HCT116 (cell line): ENCODE measurements at regions not wholly inside any gene's neighbourhood (a gene's known extent, or its start where the extent isn't known, plus 50 kb on each side); places are given as distances from the start of the nearest gene placed in this dataset.

Source experiments
- ATAC-seq: fragments of 200-7000 bp; cut with Tn5 transposase; 2 replicates; pipeline ENCODE4 v1.9.1; 2020; ENCODE audit warnings: mild to moderate bottlenecking, moderate library complexity
- BruUV-seq: library from RNA; stranded (reverse); fragments of 400-500 nt; replicated peaks from 2 replicates; lab custom pipeline; 2021; lab: Mats Ljungman, UMichigan
- CTCF ChIA-PET: fragments of 300-600 bp; sonication (Branson Sonifier 250); formaldehyde crosslinking; loops from one replicate; lab custom pipeline; 2021; ENCODE audit warnings: antibody characterized with exemption; lab: Charles Lee
- POLR2A ChIA-PET: fragments of 300-600, 350-600 bp; sonication (Branson Sonifier 250); formaldehyde crosslinking; loops from one replicate; lab custom pipeline; 2021; ENCODE audit warnings: antibody characterized with exemption; lab: Charles Lee
- RAD21 ChIA-PET, 2 experiments: fragments of 300-600 bp; sonication (Branson Sonifier 250); formaldehyde crosslinking; loops; one replicate each; lab custom pipeline; 2023; ENCODE audit warnings: low total read pairs in 2 of 2; ENCODE audit not compliant: uncharacterized antibody in 2 of 2, unreplicated experiment in 2 of 2, low non-redundant PET in 1 of 2; lab: Charles Lee
- DNase-seq: peaks from one replicate; pipeline ENCODE4 v3.0.0-alpha.2; 2010; ENCODE audit warnings: low read depth, low spot score
- H2AFZ ChIP-seq: fragments of 200-600 bp; shearing (Covaris generic), sonication (generic); 2 replicates; pipeline ENCODE4 v1.6.1; 2017; ENCODE audit warnings: low read depth, mixed run types, mixed read lengths, antibody characterized with exemption, low read length; ENCODE audit not compliant: poor library complexity, severe bottlenecking
- H3K27ac ChIP-seq: 2 replicates; pipeline ENCODE4 v1.5.1; 2012; ENCODE audit warnings: low read depth, low read length
- H3K27me3 ChIP-seq: fragments of 200-600 bp; sonication (generic); 2 replicates; pipeline ENCODE4 v1.6.1; 2016; ENCODE audit warnings: mixed run types, low read length, mixed read lengths; ENCODE audit not compliant: insufficient read depth
- H3K36me3 ChIP-seq, 2 experiments: fragments of 200-500 bp in 1 of 2; fragments of 200-600 bp in 1 of 2; sonication (Bioruptor generic) in 1 of 2; sonication (generic) in 1 of 2; 2 replicates each; pipeline versions ENCODE4 v1.5.1 to v1.6.1; 2014 to 2016; ENCODE audit warnings: low read length in 2 of 2, inconsistent platforms in 1 of 2, mixed read lengths in 1 of 2, mixed run types in 1 of 2; ENCODE audit not compliant: insufficient read depth in 2 of 2, control insufficient read depth in 1 of 2
- H3K4me1 ChIP-seq, 2 experiments: fragments of 200-600 bp in 1 of 2; sonication (generic) in 1 of 2; 2 replicates each; pipeline versions ENCODE4 v1.5.1 to v1.6.1; 2012 to 2017; ENCODE audit warnings: low read length in 2 of 2, inconsistent platforms in 1 of 2, mild to moderate bottlenecking in 1 of 2, mixed read lengths in 1 of 2, mixed run types in 1 of 2, moderate library complexity in 1 of 2; ENCODE audit not compliant: insufficient read depth in 2 of 2, control insufficient read depth in 1 of 2
- H3K4me2 ChIP-seq: fragments of 200-600 bp; sonication (generic); 2 replicates; pipeline ENCODE4 v1.6.1; 2017; ENCODE audit warnings: mixed run types, low read length, mixed read lengths
- H3K4me3 ChIP-seq, 2 experiments: fragments of 200-600 bp in 1 of 2; sonication (generic) in 1 of 2; replicated peaks in 1 of 2; 2 replicates each; pipeline ENCODE4 v1.5.1; 2011 to 2016; ENCODE audit warnings: low read length in 2 of 2, control low read depth in 1 of 2, low read depth in 1 of 2, mild to moderate bottlenecking in 1 of 2, mixed read lengths in 1 of 2, mixed run types in 1 of 2
- H3K79me2 ChIP-seq: fragments of 200-600 bp; sonication (generic); 2 replicates; pipeline ENCODE4 v1.6.1; 2017; ENCODE audit warnings: mild to moderate bottlenecking, mixed run types, low read length, moderate library complexity, mixed read lengths; ENCODE audit not compliant: insufficient read depth
- H3K9ac ChIP-seq: fragments of 200-600 bp; sonication (generic); 2 replicates; pipeline ENCODE4 v1.6.1; 2016; ENCODE audit warnings: low read length, mixed read lengths
- H3K9me2 ChIP-seq: fragments of 200-600 bp; sonication (generic), shearing (Covaris generic); 2 replicates; pipeline ENCODE4 v1.6.1; 2017; ENCODE audit warnings: mixed run types, mild to moderate bottlenecking, moderate library complexity; ENCODE audit not compliant: insufficient read depth
- H3K9me3 ChIP-seq, 2 experiments: fragments of 200-500 bp in 1 of 2; fragments of 200-600 bp in 1 of 2; sonication (Bioruptor generic) in 1 of 2; sonication (generic) in 1 of 2; 2 replicates each; pipeline ENCODE4 v1.6.1; 2014 to 2017; ENCODE audit warnings: low read length in 2 of 2, mixed read lengths in 2 of 2, inconsistent platforms in 1 of 2, low read depth in 1 of 2, mild to moderate bottlenecking in 1 of 2, mixed run types in 1 of 2, moderate library complexity in 1 of 2; ENCODE audit not compliant: control insufficient read depth in 1 of 2, insufficient read depth in 1 of 2
- H4K20me1 ChIP-seq: fragments of 200-600 bp; sonication (generic), shearing (Covaris generic); 2 replicates; pipeline ENCODE4 v1.6.1; 2017; ENCODE audit warnings: mixed run types, mild to moderate bottlenecking, moderate library complexity; ENCODE audit not compliant: insufficient read depth
- CBX3 ChIP-seq: IDR thresholded peaks from 2 replicates; pipeline ENCODE4 v1.6.1; 2012; ENCODE audit warnings: low read depth
- CEBPB ChIP-seq: IDR thresholded peaks from 2 replicates; pipeline ENCODE4 v1.6.1; 2012; ENCODE audit warnings: low read depth
- ELF1 ChIP-seq: IDR thresholded peaks from 2 replicates; pipeline ENCODE4 v1.6.1; 2012; ENCODE audit warnings: low read depth, borderline replicate concordance
- EZH2 ChIP-seq: fragments of 200-600 bp; sonication (generic); IDR thresholded peaks from 2 replicates; pipeline ENCODE4 v1.6.1; 2017; ENCODE audit warnings: antibody characterized with exemption, mixed run types
- FOSL1 ChIP-seq: IDR thresholded peaks from 2 replicates; pipeline ENCODE4 v1.6.1; 2012; ENCODE audit warnings: low read depth
- JUND ChIP-seq: IDR thresholded peaks from 2 replicates; pipeline ENCODE4 v1.6.1; 2012
- POLR2A ChIP-seq: IDR thresholded peaks from 2 replicates; pipeline ENCODE4 v1.7.0; 2011; ENCODE audit warnings: borderline replicate concordance; ENCODE audit not compliant: insufficient read depth, insufficient read length; ENCODE audit errors: extremely low read depth
- POLR2AphosphoS5 ChIP-seq: IDR thresholded peaks from 2 replicates; pipeline ENCODE4 v1.6.1; 2011; ENCODE audit warnings: mild to moderate bottlenecking, low read depth, low read length, moderate library complexity
- RAD21 ChIP-seq: IDR thresholded peaks from 2 replicates; pipeline ENCODE4 v1.6.1; 2012; ENCODE audit warnings: low read depth, mild to moderate bottlenecking
- SIN3A ChIP-seq: IDR thresholded peaks from 2 replicates; pipeline ENCODE4 v1.6.1; 2012; ENCODE audit warnings: low read depth
- SP1 ChIP-seq: IDR thresholded peaks from 2 replicates; pipeline ENCODE4 v1.6.1; 2012; ENCODE audit warnings: low read depth
- SRF ChIP-seq: IDR thresholded peaks from 2 replicates; pipeline ENCODE4 v1.6.1; 2012; ENCODE audit warnings: low read depth
- TCF7L2 ChIP-seq: IDR thresholded peaks from 2 replicates; pipeline ENCODE4 v1.7.0; 2011; ENCODE audit warnings: borderline replicate concordance, inconsistent platforms; ENCODE audit not compliant: insufficient read depth, insufficient read length; ENCODE audit errors: extremely low read depth
- YY1 ChIP-seq: IDR thresholded peaks from 2 replicates; pipeline ENCODE4 v1.6.1; 2011; ENCODE audit warnings: low read length, low read depth, moderate library complexity, mild to moderate bottlenecking; ENCODE audit not compliant: insufficient replicate concordance; ENCODE audit errors: extremely low read depth
- ZFX ChIP-seq: fragments of 450-650 bp; IDR thresholded peaks from 2 replicates; pipeline ENCODE4 v1.6.1; 2017
- ZNF274 ChIP-seq: fragments of 200-500 bp; sonication (Bioruptor generic); IDR thresholded peaks from 2 replicates; pipeline ENCODE4 v1.6.1; 2014; ENCODE audit warnings: mild to moderate bottlenecking, low read depth, low read length, inconsistent platforms
- intact Hi-C: fragments of 100-400 bp; cut with micrococcal nuclease; formaldehyde crosslinking; loops from 2 replicates; pipeline ENCODE4 v1.10.0; 2022
- TF ChIP-seq, protein P1 (sequence below): IDR thresholded peaks from 2 replicates; pipeline ENCODE4 v1.6.1; 2012
- TF ChIP-seq, protein P2 (sequence below): IDR thresholded peaks from 2 replicates; pipeline ENCODE4 v1.6.1; 2012; ENCODE audit warnings: low read depth
- TF ChIP-seq, protein P3 (sequence below), 3 experiments: fragments of 200-600 bp in 1 of 3; sonication (generic) in 1 of 3; IDR thresholded peaks in 2 of 3; conservative IDR thresholded peaks in 1 of 3; 2 replicates each; pipeline ENCODE4 v1.5.1; 2012 to 2017; ENCODE audit warnings: low read depth in 2 of 3, low read length in 2 of 3, antibody characterized with exemption in 1 of 3, borderline replicate concordance in 1 of 3, control low read depth in 1 of 3, mild to moderate bottlenecking in 1 of 3, mixed read lengths in 1 of 3, mixed run types in 1 of 3, moderate library complexity in 1 of 3; ENCODE audit not compliant: insufficient read depth in 1 of 3
- TF ChIP-seq, protein P4 (sequence below): IDR thresholded peaks from 2 replicates; pipeline ENCODE4 v1.6.1; 2011; ENCODE audit warnings: mild to moderate bottlenecking, low read length, moderate library complexity; ENCODE audit not compliant: insufficient replicate concordance; ENCODE audit errors: extremely low read depth

DNA sequence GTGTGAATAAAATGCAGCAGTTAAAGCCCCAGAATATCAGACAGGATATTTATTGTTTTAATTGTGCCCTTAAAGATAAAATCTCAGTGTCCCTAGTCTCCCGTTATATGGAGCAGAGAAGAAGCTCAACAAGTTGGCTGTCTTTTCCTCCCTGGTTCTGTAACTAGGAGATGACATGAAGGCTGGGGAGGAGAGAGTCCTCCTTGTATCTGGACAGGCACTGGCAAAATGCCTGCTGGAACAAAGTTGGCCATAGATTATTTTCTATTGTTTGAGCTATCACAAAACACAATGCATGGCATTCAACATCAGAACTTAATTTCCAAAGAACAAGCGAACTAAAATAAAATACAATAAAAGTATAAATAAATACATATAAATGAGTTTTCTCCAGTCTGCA is 694.9 kb upstream of the KCND2 start:
- no peaks in the 10 kb centered on the region for H4K20me1 ChIP-seq
- no peaks in the 10 kb centered on the region; a peak in 1 of 4 replicates for H3K9me3 ChIP-seq
- no peak overlapping the region for H2AFZ ChIP-seq
- no peaks in the 10 kb centered on the region for H3K79me2 ChIP-seq
- DNase-seq (no peak), ATAC-seq (no peak)
- no peak overlapping the region for H3K4me3 ChIP-seq
- H3K27me3 ChIP-seq = no peaks in the 10 kb centered on the region
- BruUV-seq = no TSS peak
- intact Hi-C loops = no loop called here
- TF ChIP-seq YY1 (no peak), SIN3A (no peak), CBX3 (no peak), JUND (no peak), ZFX (no peak), CEBPB (no peak), FOSL1 (no peak), EZH2 (no peak), SP1 (no peak), SRF (no peak), ZNF274 (no peak), TCF7L2 (no peak), ELF1 (no peak), POLR2AphosphoS5 (no peak), POLR2A (no peak), RAD21 (no peak)
- TF ChIP-seq, protein P1, sequence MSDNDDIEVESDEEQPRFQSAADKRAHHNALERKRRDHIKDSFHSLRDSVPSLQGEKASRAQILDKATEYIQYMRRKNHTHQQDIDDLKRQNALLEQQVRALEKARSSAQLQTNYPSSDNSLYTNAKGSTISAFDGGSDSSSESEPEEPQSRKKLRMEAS = no peak
- TF ChIP-seq, protein P2, sequence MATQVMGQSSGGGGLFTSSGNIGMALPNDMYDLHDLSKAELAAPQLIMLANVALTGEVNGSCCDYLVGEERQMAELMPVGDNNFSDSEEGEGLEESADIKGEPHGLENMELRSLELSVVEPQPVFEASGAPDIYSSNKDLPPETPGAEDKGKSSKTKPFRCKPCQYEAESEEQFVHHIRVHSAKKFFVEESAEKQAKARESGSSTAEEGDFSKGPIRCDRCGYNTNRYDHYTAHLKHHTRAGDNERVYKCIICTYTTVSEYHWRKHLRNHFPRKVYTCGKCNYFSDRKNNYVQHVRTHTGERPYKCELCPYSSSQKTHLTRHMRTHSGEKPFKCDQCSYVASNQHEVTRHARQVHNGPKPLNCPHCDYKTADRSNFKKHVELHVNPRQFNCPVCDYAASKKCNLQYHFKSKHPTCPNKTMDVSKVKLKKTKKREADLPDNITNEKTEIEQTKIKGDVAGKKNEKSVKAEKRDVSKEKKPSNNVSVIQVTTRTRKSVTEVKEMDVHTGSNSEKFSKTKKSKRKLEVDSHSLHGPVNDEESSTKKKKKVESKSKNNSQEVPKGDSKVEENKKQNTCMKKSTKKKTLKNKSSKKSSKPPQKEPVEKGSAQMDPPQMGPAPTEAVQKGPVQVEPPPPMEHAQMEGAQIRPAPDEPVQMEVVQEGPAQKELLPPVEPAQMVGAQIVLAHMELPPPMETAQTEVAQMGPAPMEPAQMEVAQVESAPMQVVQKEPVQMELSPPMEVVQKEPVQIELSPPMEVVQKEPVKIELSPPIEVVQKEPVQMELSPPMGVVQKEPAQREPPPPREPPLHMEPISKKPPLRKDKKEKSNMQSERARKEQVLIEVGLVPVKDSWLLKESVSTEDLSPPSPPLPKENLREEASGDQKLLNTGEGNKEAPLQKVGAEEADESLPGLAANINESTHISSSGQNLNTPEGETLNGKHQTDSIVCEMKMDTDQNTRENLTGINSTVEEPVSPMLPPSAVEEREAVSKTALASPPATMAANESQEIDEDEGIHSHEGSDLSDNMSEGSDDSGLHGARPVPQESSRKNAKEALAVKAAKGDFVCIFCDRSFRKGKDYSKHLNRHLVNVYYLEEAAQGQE = no peak
- TF ChIP-seq, protein P3, sequence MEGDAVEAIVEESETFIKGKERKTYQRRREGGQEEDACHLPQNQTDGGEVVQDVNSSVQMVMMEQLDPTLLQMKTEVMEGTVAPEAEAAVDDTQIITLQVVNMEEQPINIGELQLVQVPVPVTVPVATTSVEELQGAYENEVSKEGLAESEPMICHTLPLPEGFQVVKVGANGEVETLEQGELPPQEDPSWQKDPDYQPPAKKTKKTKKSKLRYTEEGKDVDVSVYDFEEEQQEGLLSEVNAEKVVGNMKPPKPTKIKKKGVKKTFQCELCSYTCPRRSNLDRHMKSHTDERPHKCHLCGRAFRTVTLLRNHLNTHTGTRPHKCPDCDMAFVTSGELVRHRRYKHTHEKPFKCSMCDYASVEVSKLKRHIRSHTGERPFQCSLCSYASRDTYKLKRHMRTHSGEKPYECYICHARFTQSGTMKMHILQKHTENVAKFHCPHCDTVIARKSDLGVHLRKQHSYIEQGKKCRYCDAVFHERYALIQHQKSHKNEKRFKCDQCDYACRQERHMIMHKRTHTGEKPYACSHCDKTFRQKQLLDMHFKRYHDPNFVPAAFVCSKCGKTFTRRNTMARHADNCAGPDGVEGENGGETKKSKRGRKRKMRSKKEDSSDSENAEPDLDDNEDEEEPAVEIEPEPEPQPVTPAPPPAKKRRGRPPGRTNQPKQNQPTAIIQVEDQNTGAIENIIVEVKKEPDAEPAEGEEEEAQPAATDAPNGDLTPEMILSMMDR (IDR thresholded peaks at IDR 0.05 in 2 of 3, conservative IDR thresholded peaks at IDR 0.05 in 1 of 3; ENCODE audit: borderline replicate concordance in 1 of 3, insufficient read depth in 1 of 3, low read depth in 2 of 3, low read length in 2 of 3) = no peak
- TF ChIP-seq, protein P4, sequence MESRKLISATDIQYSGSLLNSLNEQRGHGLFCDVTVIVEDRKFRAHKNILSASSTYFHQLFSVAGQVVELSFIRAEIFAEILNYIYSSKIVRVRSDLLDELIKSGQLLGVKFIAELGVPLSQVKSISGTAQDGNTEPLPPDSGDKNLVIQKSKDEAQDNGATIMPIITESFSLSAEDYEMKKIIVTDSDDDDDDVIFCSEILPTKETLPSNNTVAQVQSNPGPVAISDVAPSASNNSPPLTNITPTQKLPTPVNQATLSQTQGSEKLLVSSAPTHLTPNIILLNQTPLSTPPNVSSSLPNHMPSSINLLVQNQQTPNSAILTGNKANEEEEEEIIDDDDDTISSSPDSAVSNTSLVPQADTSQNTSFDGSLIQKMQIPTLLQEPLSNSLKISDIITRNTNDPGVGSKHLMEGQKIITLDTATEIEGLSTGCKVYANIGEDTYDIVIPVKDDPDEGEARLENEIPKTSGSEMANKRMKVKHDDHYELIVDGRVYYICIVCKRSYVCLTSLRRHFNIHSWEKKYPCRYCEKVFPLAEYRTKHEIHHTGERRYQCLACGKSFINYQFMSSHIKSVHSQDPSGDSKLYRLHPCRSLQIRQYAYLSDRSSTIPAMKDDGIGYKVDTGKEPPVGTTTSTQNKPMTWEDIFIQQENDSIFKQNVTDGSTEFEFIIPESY = no peak
- TF ChIP-seq, all 23 proteins: peak for 0
- Histone ChIP-seq H3K36me3 (no peaks in the 10 kb centered on the region), H3K4me2 (no peak overlapping the region), H3K4me1 (no peaks in the 10 kb centered on the region), H3K9me2 (no peaks in the 10 kb centered on the region), H3K27ac (no peak overlapping the region), H3K9ac (no peak overlapping the region)
- POLR2A ChIA-PET = no interaction called here
- CTCF ChIA-PET = no interaction called here
- RAD21 ChIA-PET = no interaction called here
